NCI-H2107 treated with DMSO at 0.1 percent for 48 hours (cell line): ENCODE measurements at regions not wholly inside any gene's neighbourhood (a gene's known extent, or its start where the extent isn't known, plus 50 kb on each side); places are given as distances from the start of the nearest gene placed in this dataset.

Experiments used
- DNase-seq: peaks from one replicate; lab custom pipeline; 2025; ENCODE audit not compliant: unreplicated experiment; lab: John Stamatoyannopoulos, UW

DNA sequence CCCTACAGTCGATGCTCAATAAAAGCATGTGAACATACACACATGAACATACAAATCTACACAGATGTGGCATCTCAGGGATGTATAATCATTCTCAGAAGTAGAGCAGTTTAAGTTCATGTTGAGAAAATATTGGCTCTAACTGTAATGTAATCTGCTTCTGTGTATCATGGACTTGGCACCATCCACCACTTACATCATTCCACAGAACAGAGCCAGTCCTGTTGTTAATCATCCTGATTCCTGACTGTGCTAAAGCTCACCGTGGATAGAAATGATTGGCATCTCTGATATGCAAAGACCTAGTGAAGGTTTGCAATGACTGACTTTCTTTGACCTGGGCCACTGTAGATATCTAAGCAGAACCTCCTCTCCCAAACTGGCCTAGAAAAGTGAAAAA, 1141.3 kb downstream of the BCL11B start:
- no peak for DNase-seq

DNA sequence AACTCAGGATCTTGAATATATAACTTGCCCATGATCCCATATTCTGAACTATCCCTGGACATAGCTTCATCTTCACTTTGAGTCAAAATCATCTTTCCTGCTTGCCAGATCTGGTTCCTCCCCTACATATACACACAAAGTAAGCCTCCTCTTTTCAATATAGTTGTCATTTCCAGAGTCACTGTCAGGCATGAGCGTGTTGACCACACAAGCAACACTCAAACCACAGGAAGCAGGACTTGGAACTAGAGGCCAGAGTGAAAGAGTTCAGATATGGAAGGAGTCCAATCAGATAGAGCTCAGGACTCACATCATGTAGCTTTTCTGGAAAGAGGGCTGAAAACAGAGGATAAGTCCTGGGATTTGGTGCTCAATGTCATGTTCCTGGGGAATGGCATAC, 1140.6 kb downstream of the BCL11B start:
- no peak for DNase-seq

- no peak for DNase-seq
Observed at GRCh38 chr14:98133806-98134205, 1138.2 kb downstream of the BCL11B start.

DNA sequence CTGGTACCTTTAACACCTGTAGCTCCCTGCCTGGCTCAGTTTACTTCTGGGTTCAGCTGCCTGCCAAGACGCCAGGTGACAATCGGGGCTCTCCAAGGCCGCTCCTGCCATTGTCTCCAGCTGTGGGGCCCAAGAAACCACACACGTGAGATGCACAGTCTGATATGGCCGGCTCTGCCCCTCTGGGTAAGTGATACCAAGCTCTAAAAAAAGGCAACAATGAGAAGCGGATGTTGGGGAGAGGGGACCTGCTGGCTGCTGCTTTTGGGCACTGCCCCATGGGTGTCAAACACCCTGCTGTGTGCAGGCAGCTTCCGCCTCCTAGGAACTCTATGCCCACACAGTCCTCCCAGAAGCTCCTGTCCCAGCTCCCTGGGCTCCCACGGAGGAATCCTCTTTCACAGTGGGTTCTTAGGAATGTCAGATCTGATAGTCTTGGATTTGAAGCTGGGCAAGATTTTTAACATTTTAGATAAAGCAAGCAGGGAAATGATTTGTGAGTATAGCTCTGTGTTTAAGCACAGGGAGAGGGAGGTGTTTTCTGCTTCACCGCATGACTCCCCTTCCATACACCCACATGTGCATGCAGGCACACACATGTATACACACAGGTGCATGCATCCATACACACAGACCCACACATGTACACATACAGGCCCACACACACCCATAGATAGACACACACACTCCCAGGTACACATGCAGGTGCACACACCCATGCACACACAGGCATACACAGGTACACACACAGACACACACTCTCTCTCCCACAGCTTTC, 1135.8 kb downstream of the BCL11B start:
- peak; percentile 98 for DNase-seq

GRCh38 chr14:98137131-98138025, 1134.6 kb downstream of the BCL11B start:
- DNase-seq, result peak; percentile 78

GRCh38 chr14:98138666-98139065, 1133.3 kb downstream of the BCL11B start:
- peak; percentile 87 for DNase-seq

DNA sequence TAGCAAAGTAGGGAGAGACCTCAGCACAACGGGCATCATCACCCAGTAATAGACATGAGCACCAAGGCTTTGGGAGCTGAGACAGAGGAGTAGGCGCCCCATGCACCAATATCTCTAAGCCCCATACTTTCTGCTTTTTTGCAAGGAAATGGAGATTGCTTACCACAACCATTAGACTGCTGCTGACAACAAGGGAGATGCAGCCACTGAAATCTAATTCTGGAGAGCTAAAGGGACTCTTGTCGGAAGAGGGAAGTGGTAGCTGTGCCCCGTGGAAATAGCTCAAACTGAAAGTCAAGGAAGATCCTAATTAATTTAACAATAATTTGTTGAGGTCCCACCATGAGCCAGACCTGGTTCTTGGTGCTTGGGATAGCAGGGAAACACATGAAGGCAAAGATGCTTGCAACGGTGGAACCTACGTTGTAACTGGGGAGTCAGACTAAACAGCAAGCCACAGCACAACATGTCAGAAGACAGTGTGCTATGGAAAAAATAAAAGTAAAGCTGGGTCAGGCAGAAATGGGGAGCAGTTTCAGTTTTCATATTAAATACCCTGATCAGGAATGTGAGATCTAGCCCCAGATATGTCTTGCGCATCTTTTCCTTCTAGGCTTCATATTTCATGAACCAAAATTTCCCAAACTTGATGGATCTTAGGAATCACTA, 1131.0 kb downstream of the BCL11B start:
- no peak for DNase-seq

GRCh38 chr14:98143566-98143965, 1128.4 kb downstream of the BCL11B start:
- DNase-seq, result no peak

DNA sequence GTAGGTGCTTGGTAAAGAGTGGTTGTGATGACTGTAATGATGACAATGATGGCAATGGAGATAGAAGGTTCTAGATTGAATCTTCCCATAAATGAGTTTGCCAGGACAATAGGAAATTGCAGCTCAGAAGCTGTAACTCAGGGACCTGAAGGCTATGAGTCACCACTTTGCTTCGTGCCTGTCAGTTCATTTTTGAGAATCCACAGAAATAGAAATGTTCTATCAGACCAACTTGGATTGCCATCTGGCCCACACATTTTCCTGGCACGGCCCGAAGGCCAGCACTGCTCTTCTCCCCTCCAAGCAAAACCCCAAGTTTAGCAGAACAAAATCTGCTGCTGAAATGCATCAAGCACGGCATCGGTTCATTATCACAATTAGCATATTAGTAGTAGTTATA, 1127.0 kb downstream of the BCL11B start:
- DNase-seq, result no peak

GRCh38 chr14:98146416-98146815, 1125.6 kb downstream of the BCL11B start:
- no peak for DNase-seq

DNA sequence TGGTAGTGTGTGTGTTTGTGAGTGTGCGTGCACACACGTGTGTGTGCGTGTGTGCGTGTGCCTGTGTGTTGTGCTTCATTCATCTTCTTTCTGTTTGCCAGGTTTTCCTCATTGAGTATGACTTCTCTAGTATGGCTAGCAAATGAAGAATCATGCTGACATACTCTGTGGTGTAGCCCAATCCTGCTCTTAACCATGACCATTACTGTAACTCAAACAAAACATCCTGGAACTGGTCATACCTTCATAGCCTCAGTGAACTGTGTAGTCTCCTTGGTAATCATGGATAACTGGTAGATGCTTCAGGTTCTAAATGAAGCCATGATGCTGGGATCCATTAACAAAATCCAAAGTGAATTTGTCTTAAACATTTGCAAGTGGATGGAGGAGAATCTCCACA, 1117.7 kb downstream of the BCL11B start:
- DNase-seq, result no peak

DNA sequence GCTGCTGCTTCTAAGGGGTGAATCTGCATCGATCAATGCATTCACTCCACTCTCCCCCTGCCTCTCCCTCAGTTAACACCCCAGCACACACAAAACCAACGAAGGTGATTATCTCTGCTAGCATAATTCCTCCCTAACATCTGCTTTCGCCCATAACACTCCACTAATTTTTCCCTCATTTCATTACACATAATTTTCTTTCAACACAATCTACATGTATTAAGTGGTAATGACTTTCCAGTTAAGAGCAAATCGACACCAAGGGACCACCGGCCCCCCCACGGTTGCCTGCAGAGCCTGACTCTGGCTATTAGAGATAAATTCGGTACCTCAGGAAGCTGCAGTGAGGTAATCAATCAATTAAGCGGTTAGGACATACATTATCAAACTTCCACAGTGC, 1115.6 kb downstream of the BCL11B start:
- DNase-seq, result no peak

DNA sequence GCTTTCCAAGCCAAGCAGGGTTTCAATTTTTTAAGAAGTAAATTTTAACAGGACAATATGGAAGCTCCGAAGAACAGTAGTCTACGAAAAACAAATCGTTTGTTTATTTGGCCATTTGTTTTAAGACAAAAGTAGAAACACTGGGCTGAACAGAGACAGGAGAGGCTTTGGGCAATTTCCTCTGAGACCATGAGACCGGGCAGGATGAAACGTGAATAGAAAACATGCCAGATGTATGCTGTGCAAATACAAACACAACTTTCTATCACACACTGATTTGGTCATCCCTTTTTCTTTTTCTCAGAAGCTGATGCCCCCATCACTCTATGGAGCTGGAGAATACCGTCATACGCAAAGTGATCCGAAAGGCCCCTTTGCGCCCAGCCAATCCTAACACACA, 1111.1 kb downstream of the BCL11B start:
- DNase-seq, result no peak

DNA sequence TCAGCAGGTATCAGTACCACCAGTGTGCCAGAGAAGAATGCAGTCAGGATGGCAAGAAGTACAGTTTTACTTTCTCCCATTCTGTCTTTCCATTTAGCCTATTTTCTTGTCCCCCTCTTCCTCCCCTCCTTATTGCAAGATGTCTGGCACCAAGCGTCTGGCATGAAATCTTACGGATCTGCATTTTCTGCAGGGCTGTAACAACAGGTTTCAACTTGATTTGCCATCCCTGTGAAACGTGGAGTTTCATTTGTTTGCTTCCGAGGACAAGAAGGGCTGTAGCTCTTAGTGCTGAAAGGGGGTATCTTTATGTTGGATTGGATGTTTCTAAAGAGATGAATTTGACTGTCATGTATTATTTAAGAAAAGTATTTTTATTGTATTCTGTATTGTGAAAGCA, 1110.6 kb downstream of the BCL11B start:
- DNase-seq, result no peak

DNA sequence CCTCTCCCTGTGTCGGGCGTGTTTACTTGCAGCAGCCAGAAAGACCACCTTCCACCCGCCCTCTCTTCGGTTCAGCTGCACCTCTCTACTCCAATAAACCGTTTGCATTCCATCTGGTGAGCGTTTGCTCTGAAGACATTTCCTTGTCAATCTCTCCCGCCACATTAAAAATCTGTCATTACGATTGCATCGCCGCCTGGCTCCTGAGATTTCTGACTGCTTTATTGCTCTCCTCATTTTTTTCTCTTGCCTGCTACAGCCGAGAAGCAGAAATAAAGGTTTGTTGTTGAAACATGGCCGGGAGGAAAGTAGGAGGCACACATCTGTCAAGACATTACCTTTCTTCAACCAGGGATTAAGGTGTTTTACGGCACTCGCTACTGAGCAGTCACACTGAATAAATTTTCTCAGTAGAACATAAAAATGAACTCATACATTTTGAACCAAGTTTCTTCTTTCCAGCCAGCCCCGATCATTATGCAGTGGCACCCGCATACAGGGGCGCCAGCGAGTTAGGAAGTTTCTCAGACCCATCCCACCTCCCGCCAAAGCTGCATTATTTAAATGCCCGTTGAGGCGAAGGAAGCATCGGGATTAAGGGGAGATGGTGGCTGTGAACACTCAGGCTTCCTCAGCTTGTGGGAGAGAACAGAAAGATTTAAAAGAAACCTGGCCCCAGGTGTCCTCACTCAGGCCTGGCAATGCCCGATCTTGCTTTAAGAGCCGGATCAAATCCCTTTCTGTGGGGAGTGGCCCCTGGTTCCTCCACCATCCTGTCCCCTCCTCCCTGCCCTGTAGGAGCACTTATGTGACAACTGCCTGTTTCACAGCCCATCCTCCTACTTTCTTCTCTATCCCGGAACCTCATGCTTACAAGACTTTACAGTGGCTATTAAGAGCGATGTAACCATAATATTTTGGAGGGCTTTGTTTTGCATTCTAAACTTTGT, 1108.9 kb downstream of the BCL11B start:
- no peak for DNase-seq

GRCh38 chr14:98163873-98164272, 1108.1 kb downstream of the BCL11B start:
- DNase-seq, result no peak

DNA sequence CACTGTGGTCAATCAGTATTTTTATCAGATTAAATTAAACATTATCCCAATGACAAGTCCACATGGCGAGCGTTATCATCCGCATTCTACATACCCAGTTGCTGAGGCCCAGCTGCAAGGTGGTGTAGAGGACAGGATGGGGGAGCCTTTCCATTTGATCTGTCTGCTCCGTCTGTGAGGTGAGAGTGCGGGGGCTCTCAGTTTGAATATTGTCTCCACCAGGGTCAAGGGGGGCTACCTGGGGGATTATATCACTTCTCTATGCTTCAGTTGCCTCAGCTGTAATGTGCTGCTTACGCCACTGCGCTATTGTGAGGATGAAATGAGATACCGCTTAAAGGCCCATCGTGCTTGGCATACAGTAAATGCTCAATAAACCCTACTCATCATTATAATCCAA, 1106.0 kb downstream of the BCL11B start:
- DNase-seq, result no peak

DNA sequence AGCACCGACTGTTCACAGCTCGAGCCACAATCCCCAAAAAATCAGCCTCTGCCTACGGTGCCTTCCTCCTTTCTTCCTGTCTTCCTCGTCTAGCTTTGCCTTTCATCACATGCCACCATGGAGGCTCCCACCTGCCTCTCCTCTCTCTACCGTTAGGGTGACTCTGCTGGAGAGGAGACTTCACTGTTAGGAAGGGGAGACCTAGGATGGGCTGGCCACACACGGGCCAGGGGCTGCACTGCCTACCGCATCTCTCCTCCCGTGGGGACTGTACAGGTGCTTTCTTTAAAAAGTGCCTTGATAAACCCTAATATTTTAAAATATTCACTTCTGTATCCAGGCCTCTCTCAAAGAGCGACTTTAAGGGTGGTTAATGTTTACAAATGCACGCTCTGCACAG, 1104.7 kb downstream of the BCL11B start:
- DNase-seq, result no peak

DNA sequence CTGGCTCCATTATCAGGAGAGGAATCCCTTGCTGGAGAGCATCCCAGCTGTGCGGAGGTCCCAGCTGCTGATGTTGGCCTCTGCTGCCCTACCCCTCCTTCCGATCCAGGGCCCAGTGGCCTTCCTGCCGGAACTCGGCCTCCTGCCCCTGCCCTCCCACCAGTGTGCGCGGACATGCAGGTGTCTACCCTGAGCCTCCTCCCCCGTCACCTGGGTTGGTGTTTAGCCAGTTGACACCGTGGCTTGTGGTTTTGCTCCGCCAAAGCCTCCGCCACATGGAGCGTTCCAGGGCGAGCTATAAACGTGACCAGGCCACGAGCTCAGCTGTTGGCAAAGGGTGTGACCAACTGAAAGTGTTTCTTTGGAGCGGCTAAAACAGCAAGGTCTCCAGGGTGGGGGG, 1104.3 kb downstream of the BCL11B start:
- DNase-seq, result peak; percentile 23

DNA sequence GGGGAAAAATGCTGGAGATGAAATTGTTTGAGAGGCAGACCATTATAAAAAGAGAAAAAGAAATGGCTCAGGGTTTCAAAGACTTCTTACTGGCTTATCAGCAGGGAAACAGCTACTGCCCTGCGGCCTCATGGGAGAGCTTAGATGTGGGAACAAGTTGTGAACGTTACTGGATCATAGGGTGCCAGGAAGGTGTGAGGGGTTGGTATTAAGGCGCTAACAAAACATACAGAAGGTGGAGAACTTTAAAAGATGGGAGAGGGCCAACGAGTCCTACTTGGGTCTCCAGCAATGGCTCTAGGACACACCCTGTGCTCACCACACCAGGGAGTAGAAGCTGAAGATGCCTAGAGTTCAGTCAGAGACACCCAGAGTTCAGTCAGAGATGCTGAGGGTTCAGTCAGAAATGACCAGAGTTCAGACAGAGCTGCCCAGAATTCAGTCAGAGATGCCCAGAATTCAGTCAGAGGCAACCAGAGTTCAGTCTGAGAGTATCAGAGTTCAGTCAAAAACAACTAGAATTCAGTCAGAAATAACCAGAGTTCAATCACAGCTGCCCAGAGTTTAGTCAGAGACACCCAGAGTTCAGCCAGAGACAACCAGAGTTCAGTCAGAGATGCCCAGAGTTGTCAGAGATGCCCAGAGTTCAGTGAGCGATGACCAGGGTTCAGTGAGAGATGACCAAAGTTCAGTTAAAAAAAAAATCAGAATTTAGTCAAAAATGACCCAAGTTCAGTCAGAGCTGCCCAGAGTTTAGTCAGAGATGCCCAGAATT, 1103.6 kb downstream of the BCL11B start:
- no peak for DNase-seq
